Aorta (tissue), 5 donors: ENCODE measurements at regions not wholly inside any gene's neighbourhood (a gene's known extent, or its start where the extent isn't known, plus 50 kb on each side); places are given as distances from the start of the nearest gene placed in this dataset.

Experiments
- ATAC-seq: fragments of 200-7000 bp; cut with Tn5 transposase; one replicate; pipeline ENCODE4 v1.9.1; 2022; ENCODE audit warnings: moderate library complexity; ENCODE audit not compliant: low FRiP score
- DNase-seq, 2 donors: peaks; one replicate each; pipeline ENCODE4 v3.0.0-alpha.2; 2020
- H3K27ac ChIP-seq, 2 donors: one replicate each; pipeline ENCODE4 v1.5.1; 2013; ENCODE audit warnings: low read length in 2 of 2, mild to moderate bottlenecking in 2 of 2, moderate library complexity in 2 of 2, control low read depth in 1 of 2, inconsistent platforms in 1 of 2, low read depth in 1 of 2
- H3K27me3 ChIP-seq, 2 donors: one replicate each; pipeline ENCODE4 v1.6.1; 2013; ENCODE audit warnings: control low read depth in 1 of 2, low read length in 1 of 2, mild to moderate bottlenecking in 1 of 2, moderate library complexity in 1 of 2; ENCODE audit not compliant: insufficient read depth in 2 of 2, control insufficient read depth in 1 of 2
- H3K36me3 ChIP-seq, 2 donors: one replicate each; pipeline ENCODE4 v1.6.1; 2013; ENCODE audit warnings: control low read depth in 1 of 2, low read length in 1 of 2, mild to moderate bottlenecking in 1 of 2; ENCODE audit not compliant: insufficient read depth in 2 of 2, control insufficient read depth in 1 of 2
- H3K4me1 ChIP-seq, 2 donors: one replicate each; pipeline ENCODE4 v1.6.1; 2013; ENCODE audit warnings: low read length in 2 of 2, control low read depth in 1 of 2, mild to moderate bottlenecking in 1 of 2, moderate library complexity in 1 of 2; ENCODE audit not compliant: insufficient read depth in 2 of 2, control insufficient read depth in 1 of 2
- H3K4me3 ChIP-seq, 2 donors: one replicate each; pipeline ENCODE4 v1.5.1; 2013; ENCODE audit warnings: low read length in 2 of 2, control low read depth in 1 of 2, mild to moderate bottlenecking in 1 of 2
- H3K9me3 ChIP-seq: one replicate; pipeline ENCODE4 v1.6.1; 2013; ENCODE audit warnings: mild to moderate bottlenecking, low read length; ENCODE audit not compliant: control insufficient read depth
- WGBS, 2 donors: extraction: QIAGEN DNeasy Blood & Tissue Kit; methylation state at CpG; one replicate each; pipeline ENCODE4 v1.1.7; 2013; 5-methylcytosine and 5-hydroxymethylcytosine counted together
- intact Hi-C, 2 donors: fragments of 100-400 bp; cut with DNase I; formaldehyde crosslinking; loops; one replicate each; pipeline versions ENCODE4 v1.14.2 to v1.15.0; 2022
- donor health status: healthy with polysubstance abuse.
- donor health status: Bipolar disorder and iron deficiency.
- donor health status: DM: no; HTN: no; CAD: no.
- donor health status: DM: no; HTN: no; CAD: no.
- donor health status: DM: yes; HTN: yes; CAD: no.

GRCh38 chr9:91044354-91044753 lies 242.7 kb downstream of the SYK start:
- Histone ChIP-seq H3K36me3 (no peaks in the 10 kb centered on the region), H3K27ac (no peak overlapping the region), H3K27me3 (no peaks in the 10 kb centered on the region), H3K4me3 (no peak overlapping the region), H3K4me1 (no peaks in the 10 kb centered on the region), H3K9me3 (no peaks in the 10 kb centered on the region)
- 76 to 79% methylated on average over 3 of the region's 3 CpGs for WGBS, 2 donors
- ATAC-seq (no peak), DNase-seq (no peak)
- intact Hi-C loops, result no loop called here

GRCh38 chr9:91045041-91045440 lies 243.4 kb downstream of the SYK start:
- DNase-seq, result no peak
- no peak for ATAC-seq
- Histone ChIP-seq H3K4me1 (no peaks in the 10 kb centered on the region), H3K27ac (no peak overlapping the region), H3K4me3 (no peak overlapping the region), H3K36me3 (no peaks in the 10 kb centered on the region), H3K27me3 (no peaks in the 10 kb centered on the region), H3K9me3 (no peaks in the 10 kb centered on the region)
- intact Hi-C loops, result no loop called here
- 81 to 87% methylated on average over 2 of the region's 2 CpGs for WGBS, 2 donors

GRCh38 chr9:91047529-91047928 lies 245.9 kb downstream of the SYK start:
- Histone ChIP-seq H3K4me1 (no peaks in the 10 kb centered on the region), H3K27ac (no peak overlapping the region), H3K4me3 (no peak overlapping the region), H3K36me3 (no peaks in the 10 kb centered on the region), H3K9me3 (no peaks in the 10 kb centered on the region), H3K27me3 (no peaks in the 10 kb centered on the region)
- ATAC-seq (no peak), DNase-seq (no peak)
- WGBS, 2 donors, result 56 to 58% methylated on average over 5 of the region's 5 CpGs
- intact Hi-C loops, result no loop called here

GRCh38 chr9:91047993-91048607 lies 246.5 kb downstream of the SYK start:
- Histone ChIP-seq H3K9me3 (no peaks in the 10 kb centered on the region), H3K27ac (no peak overlapping the region), H3K27me3 (no peaks in the 10 kb centered on the region), H3K36me3 (no peaks in the 10 kb centered on the region), H3K4me1 (no peaks in the 10 kb centered on the region), H3K4me3 (no peak overlapping the region)
- intact Hi-C loops, result no loop called here
- WGBS, 2 donors, result 68% methylated on average over 9 of the region's 9 CpGs
- DNase-seq, result no peak
- no peak for ATAC-seq

- no peaks in the 10 kb centered on the region for H3K9me3 ChIP-seq
- intact Hi-C loops, result no loop called here
- ATAC-seq, result no peak
- H3K4me1 ChIP-seq, result no peaks in the 10 kb centered on the region
- no peaks in the 10 kb centered on the region for H3K27me3 ChIP-seq
- H3K4me3 ChIP-seq, result no peak overlapping the region
- no peak for DNase-seq
- H3K27ac ChIP-seq, result no peak overlapping the region
- no peaks in the 10 kb centered on the region for H3K36me3 ChIP-seq
- 62 to 63% methylated on average over 2 of the region's 2 CpGs for WGBS, 2 donors
Measured at GRCh38 chr9:91048749-91049148, 247.1 kb downstream of the SYK start.

GRCh38 chr9:91053824-91054223 lies 252.2 kb downstream of the SYK start:
- intact Hi-C loops, result no loop called here
- no peaks in the 10 kb centered on the region for H3K9me3 ChIP-seq
- 93 to 95% methylated on average over 2 of the region's 2 CpGs for WGBS, 2 donors

GRCh38 chr9:91055845-91056244 lies 254.2 kb downstream of the SYK start:
- 80 to 84% methylated on average over 3 of the region's 3 CpGs for WGBS, 2 donors
- ATAC-seq (no peak), DNase-seq (no peak)
- H3K27ac ChIP-seq, result no peak overlapping the region
- H3K36me3 ChIP-seq, result no peaks in the 10 kb centered on the region
- H3K4me3 ChIP-seq, result no peak overlapping the region
- H3K27me3 ChIP-seq, result no peaks in the 10 kb centered on the region
- H3K9me3 ChIP-seq, result no peaks in the 10 kb centered on the region
- no peaks in the 10 kb centered on the region for H3K4me1 ChIP-seq
- intact Hi-C loops, result no loop called here

More at GRCh38 chr9:91053824-91054223, 252.2 kb downstream of the SYK start:
- no peak overlapping the region for H3K27ac ChIP-seq
- H3K36me3 ChIP-seq, result no peaks in the 10 kb centered on the region
- ATAC-seq, result no peak
- DNase-seq, result no peak
- no peak overlapping the region for H3K4me3 ChIP-seq
- H3K4me1 ChIP-seq, result no peaks in the 10 kb centered on the region
- H3K27me3 ChIP-seq, result no peaks in the 10 kb centered on the region

- no peak for ATAC-seq
- WGBS, 2 donors, result 82 to 86% methylated on average over 4 of the region's 4 CpGs
- no peak overlapping the region for H3K4me3 ChIP-seq
- no peaks in the 10 kb centered on the region for H3K27me3 ChIP-seq
- no peak overlapping the region for H3K27ac ChIP-seq
- intact Hi-C loops, result no loop called here
- DNase-seq, result no peak
- no peaks in the 10 kb centered on the region for H3K9me3 ChIP-seq
- H3K4me1 ChIP-seq, result no peaks in the 10 kb centered on the region
- H3K36me3 ChIP-seq, result no peaks in the 10 kb centered on the region
Measured at GRCh38 chr9:91056486-91056885, 254.9 kb downstream of the SYK start.

- Histone ChIP-seq H3K27me3 (no peaks in the 10 kb centered on the region), H3K9me3 (no peaks in the 10 kb centered on the region), H3K4me1 (no peaks in the 10 kb centered on the region), H3K27ac (no peak overlapping the region), H3K36me3 (no peaks in the 10 kb centered on the region), H3K4me3 (no peak overlapping the region)
- no peak for DNase-seq
- intact Hi-C loops, result no loop called here
- no peak for ATAC-seq
Measured at GRCh38 chr9:91056917-91057316, 255.3 kb downstream of the SYK start.
